ENCODE measurements at regions not wholly inside any gene's neighbourhood (a gene's known extent, or its start where the extent isn't known, plus 50 kb on each side); places are given as distances from the start of the nearest gene placed in this dataset.

- Histone ChIP-seq H3K36me3 (ENCODE audit: control insufficient read depth in 2 of 4, insufficient read depth in 4 of 4, low read length in 3 of 4) (no peaks in the 10 kb centered on the region), H3K9me3 (ENCODE audit: insufficient read depth in 2 of 2, low read depth in 1 of 2, low read length in 1 of 2) (no peaks in the 10 kb centered on the region), H3K4ac (replicated peaks; ENCODE audit: insufficient read length, low read depth, low read length) (no peak overlapping the region), H3K4me2 (ENCODE audit: insufficient read depth in 1 of 2, low read depth in 2 of 2, low read length in 2 of 2) (no peak overlapping the region), H3K9ac (replicated peaks in 1 of 4; ENCODE audit: extremely low read depth in 1 of 4, low read depth in 3 of 4, low read length in 3 of 4) (no peak overlapping the region), H3K79me2 (ENCODE audit: control insufficient read depth in 1 of 2, insufficient read depth in 2 of 2, low read length in 2 of 2) (no peaks in the 10 kb centered on the region), H4K5ac (ENCODE audit: insufficient read length, low read depth, low read length) (no peak overlapping the region), H4K91ac (replicated peaks; ENCODE audit: insufficient read length, low read length) (no peak overlapping the region), H3K4me1 (replicated peaks in 1 of 4; ENCODE audit: control insufficient read depth in 3 of 4, insufficient read depth in 4 of 4, low read length in 3 of 4) (no peaks in the 10 kb centered on the region), H3K56ac (replicated peaks; ENCODE audit: insufficient read length, low read depth, low read length) (no peak overlapping the region), H3K4me3 (ENCODE audit: extremely low read depth in 1 of 4, insufficient read depth in 2 of 4, low read depth in 3 of 4, low read length in 4 of 4) (no peak overlapping the region), H2AK5ac (ENCODE audit: low read depth, low read length) (no peak overlapping the region), H2BK120ac (replicated peaks; ENCODE audit: low read depth, low read length) (no peak overlapping the region), H3K79me1 (ENCODE audit: low read depth, low read length) (no peaks in the 10 kb centered on the region), H3K14ac (ENCODE audit: insufficient read length) (no peak overlapping the region), H2BK15ac (ENCODE audit: low read length) (no peak overlapping the region), H4K8ac (ENCODE audit: extremely low read depth, insufficient read depth, low read length) (no peak overlapping the region), H2BK12ac (ENCODE audit: low read depth, low read length) (no peak overlapping the region), H3K27ac (ENCODE audit: low read depth, low read length) (no peak overlapping the region), H2AFZ (ENCODE audit: low read length) (no peak overlapping the region), H4K20me1 (replicated peaks in 1 of 2; ENCODE audit: control insufficient read depth in 1 of 2, insufficient read depth in 2 of 2, low read length in 2 of 2) (no peaks in the 10 kb centered on the region), H3K18ac (ENCODE audit: extremely low read depth, low read length) (no peak overlapping the region), H2BK5ac (ENCODE audit: low read depth, low read length) (no peak overlapping the region), H3K27me3 (replicated peaks in 1 of 4; ENCODE audit: control insufficient read depth in 3 of 4, extremely low read depth in 1 of 4, insufficient read depth in 3 of 4, low read length in 3 of 4) (no peaks in the 10 kb centered on the region), H3K23ac (ENCODE audit: insufficient read length) (no peak overlapping the region), H2BK20ac (ENCODE audit: low read length) (no peak overlapping the region), H3K23me2 (ENCODE audit: low read depth, low read length) (no peaks in the 10 kb centered on the region)
- ChIA-PET POLR2A (ENCODE audit: partially characterized antibody) (interaction anchor here (1.0 kb wide), 1 partner anchor 272 kb away, joined by 3 read pairs; no protein-coding TSS in a partner anchor), CTCF (ENCODE audit: partially characterized antibody) (interaction anchor here (0.8 kb wide), 1 partner anchor 36 kb away, joined by 4 read pairs; no protein-coding TSS in a partner anchor)
- TF ChIP-seq KDM4A (IDR thresholded peaks at IDR 0.05; ENCODE audit: low read depth, low read length, severe bottlenecking): no peak
- TF ChIP-seq JUND (IDR thresholded peaks at IDR 0.05; ENCODE audit: low read length): no peak
- TF ChIP-seq ZNF274 (IDR thresholded peaks at IDR 0.05; ENCODE audit: borderline replicate concordance, extremely low read depth, low read length): no peak
- no peak for TF ChIP-seq CEBPB (IDR thresholded peaks at IDR 0.05; ENCODE audit: low read depth, low read length)
- no peak for TF ChIP-seq ATF2 (IDR thresholded peaks at IDR 0.05; ENCODE audit: low read length)
- no peak for TF ChIP-seq EZH2 (IDR thresholded peaks at IDR 0.05; ENCODE audit: low read depth, low read length, severe bottlenecking)
- WGBS, 2 experiments (ENCODE audit: extremely low coverage in 1 of 2, insufficient coverage in 1 of 2, insufficient read length in 1 of 2, insufficient replicate concordance in 2 of 2, low coverage in 1 of 2, low lambda C conversion rate in 2 of 2, missing lambda C conversion rate in 1 of 2): 86% methylated on average over 3 of the region's 3 CpGs; no CpG with 5 or more reads in 1 of the 2 experiments
- no peak for DNase-seq (ENCODE audit: low read depth in 1 of 2, low spot score in 2 of 2)
- no peak for FAIRE-seq
Measured at GRCh38 chr6:148235446-148235845, 107.2 kb upstream of the SASH1 start.

All from H1 (cell line).